GM08714 (cell line): ENCODE measurements at regions not wholly inside any gene's neighbourhood (a gene's known extent, or its start where the extent isn't known, plus 50 kb on each side); places are given as distances from the start of the nearest gene placed in this dataset.

Experiments
- H3K4me3 ChIP-seq: fragments of 200-500 bp; sonication (Bioruptor generic); 2 replicates; pipeline ENCODE4 v1.5.1; 2014; ENCODE audit warnings: mild to moderate bottlenecking, low read length, inconsistent platforms
- ZNF274 ChIP-seq: IDR thresholded peaks from 2 replicates; pipeline ENCODE4 v1.6.1; 2012; ENCODE audit warnings: mild to moderate bottlenecking, low read depth, low read length

DNA sequence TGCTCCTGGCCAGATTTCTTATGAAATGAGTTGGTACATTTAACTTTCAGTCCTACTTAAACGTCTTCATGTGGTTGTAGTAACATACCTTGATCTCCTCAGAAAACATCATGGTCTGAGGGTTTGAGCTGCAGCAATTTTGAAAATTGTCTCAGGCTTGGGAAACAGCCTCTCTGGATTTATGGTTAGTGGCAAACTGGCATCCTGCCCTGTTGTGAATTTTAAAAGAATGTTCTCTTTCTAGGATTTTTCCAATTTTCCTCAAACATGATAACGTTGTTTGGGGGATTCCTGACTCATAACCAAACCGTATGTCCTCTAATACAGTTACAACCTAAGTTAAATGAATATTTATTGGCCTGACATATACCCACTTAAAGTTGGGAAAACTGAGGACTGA, 624.4 kb downstream of the LMO4 start:
- no peak for TF ChIP-seq ZNF274
- no peak overlapping the region for H3K4me3 ChIP-seq

DNA sequence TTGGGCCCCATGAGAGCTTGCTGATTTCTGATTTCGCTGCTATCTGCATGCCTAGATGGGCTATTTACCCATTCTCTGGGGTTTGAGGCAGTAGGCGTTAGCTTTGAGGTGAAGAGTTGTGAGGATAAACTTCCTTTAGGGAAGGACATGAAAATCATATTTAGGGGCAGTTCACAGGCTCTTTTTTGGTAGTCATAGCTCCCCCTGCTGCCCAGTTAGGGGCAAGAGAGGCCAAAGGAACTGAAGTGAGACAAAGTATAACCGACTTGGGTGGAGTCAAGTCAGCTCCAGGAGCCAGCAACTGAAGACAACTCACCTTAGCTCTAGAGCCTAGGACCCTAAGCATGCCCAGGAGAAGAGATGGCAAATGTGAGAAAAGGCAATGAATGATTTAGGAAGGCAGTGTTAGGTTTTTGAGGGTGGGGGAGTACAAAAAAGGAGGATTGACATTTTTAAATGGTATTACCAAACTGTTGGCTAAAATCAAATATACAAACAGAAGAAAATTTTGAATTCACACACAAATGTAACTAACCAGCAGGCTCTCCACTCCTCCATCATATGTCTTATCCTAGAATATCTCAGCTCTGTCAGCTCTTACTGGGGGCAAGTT, 625.2 kb downstream of the LMO4 start:
- TF ChIP-seq ZNF274 = no peak
- no peak overlapping the region for H3K4me3 ChIP-seq

DNA sequence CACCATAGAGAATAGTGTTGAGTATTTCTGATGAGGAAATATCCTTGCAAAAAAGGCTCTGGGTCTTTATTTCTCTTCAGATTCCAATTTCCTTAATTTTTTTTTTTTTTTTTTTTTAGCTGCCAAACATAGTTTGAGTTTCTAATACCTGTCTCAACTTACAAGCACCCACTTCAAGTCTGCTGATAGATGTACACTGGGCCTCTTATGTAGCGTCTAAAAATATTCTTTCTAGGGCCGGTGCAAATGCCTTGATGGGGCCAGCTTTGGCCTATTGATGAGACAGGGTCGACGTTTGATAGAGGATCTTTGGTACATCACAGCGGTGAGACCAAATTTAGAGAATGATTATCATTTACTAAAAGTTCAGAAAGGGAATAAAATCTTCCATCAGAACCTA, 626.4 kb downstream of the LMO4 start:
- no peak for TF ChIP-seq ZNF274
- no peak overlapping the region for H3K4me3 ChIP-seq

DNA sequence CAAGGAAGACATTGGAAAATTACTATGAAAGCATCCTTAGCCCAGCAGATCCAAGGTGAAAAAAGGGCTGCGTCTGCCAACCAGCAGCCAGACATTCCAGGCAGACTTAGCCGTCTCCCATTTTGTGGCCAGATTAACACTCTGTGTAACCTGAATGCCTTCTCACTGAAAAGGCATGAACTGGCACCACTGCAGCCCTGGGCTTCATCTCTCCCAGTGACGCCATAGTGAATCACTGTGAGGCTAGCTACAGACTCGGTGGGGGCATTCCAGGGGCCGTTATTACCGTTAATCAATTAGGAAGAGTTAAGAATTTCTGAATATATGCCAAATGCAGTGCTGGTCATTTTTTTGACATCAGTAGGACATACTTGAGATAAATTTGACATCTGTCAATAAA, 627.4 kb downstream of the LMO4 start:
- TF ChIP-seq ZNF274 = no peak
- H3K4me3 ChIP-seq = no peak overlapping the region

DNA sequence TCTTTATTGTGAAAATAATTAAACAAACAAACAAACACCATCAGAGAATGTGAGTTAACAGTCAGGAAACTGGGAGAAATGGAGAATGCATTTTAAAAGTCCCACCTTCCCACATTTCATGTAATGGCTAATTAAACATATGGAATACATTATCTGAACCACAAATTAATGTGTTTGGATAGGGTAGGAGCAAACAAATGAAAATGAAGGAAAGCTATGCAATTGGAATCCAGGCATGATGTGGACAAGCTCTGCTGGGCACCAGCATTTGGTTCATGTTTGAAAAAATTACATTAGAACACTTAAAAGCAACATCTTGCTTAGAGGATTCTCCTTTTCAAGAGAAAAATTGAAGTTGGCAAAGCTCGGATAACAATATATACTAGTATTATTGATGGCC, 628.1 kb downstream of the LMO4 start:
- no peak overlapping the region for H3K4me3 ChIP-seq
- no peak for TF ChIP-seq ZNF274

DNA sequence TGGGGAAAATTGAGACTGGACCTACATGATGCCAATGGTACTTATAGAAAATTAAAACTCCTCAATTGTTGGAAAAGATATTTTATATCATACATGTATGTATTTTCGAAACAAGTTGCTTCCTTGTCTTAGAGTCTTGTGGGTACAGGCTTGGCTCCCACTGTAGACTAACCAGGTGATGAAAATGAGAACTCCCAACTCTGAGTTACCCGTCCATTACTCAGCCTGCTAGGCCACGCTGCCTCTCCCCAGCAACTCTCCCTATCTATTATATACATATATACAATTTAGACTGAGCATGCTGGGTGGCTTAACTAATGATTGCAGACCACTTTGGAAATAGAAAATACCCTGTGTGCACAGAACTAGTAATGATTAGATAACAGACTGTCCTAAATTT, 628.7 kb downstream of the LMO4 start:
- no peak for TF ChIP-seq ZNF274
- no peak overlapping the region for H3K4me3 ChIP-seq

DNA sequence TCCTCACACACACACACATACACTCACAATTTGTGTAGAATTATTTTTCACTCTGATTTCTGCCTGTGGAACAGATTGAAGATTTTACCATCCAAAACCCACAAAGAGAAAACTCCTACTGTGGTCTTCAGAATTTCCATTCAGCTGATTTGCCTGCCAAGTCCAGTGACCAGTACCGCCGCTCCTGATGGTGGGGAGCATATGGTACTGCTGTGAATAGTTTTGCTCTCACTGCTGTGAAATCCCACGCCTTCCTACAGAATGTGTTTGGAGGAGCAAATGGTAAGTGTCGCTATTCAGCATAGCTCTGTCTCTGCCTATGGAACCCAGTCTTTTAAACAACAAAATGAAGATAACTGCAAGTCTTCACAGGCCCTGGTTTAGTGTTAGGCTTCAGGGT, 629.5 kb downstream of the LMO4 start:
- TF ChIP-seq ZNF274 = no peak
- no peak overlapping the region for H3K4me3 ChIP-seq

DNA sequence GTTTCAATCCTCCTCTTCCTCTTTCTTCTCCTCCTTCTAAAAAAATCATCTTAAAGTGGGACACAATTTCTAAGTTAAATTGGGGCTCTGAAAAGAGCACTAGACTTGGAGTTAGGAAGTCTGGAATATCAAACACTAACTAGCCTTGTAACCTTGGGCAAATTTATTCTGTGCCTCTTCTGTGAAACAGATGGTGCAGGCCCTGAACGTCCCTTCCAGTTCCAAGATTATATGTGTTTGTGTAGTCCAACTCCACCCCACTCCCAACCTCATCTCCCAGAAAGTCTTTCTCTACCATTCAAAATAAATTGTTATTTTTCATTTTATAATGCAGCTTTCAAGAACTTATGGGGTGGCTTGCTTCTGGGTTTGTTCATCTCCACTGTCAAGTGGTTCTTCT, 630.0 kb downstream of the LMO4 start:
- no peak for TF ChIP-seq ZNF274
- no peak overlapping the region for H3K4me3 ChIP-seq

DNA sequence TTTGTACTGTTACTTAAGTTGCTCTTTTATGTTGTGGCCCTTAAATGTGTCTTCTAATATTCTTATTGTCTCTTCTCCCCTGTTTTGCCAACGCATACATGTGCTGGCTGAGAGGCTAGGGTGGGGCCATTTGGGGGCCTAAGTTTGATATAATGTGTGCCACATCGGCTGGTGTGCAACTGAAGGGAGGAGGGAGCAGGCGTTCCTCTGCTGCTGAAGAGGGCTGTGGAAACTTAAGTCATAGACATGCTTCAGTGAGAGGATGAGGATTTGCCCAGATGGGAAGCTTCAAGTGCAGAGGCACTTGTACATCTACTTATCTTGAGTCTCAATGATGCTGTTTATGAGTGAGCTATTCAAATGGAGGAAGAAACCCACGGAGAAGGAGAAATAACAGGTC, 630.6 kb downstream of the LMO4 start:
- no peak for TF ChIP-seq ZNF274
- H3K4me3 ChIP-seq = no peak overlapping the region

DNA sequence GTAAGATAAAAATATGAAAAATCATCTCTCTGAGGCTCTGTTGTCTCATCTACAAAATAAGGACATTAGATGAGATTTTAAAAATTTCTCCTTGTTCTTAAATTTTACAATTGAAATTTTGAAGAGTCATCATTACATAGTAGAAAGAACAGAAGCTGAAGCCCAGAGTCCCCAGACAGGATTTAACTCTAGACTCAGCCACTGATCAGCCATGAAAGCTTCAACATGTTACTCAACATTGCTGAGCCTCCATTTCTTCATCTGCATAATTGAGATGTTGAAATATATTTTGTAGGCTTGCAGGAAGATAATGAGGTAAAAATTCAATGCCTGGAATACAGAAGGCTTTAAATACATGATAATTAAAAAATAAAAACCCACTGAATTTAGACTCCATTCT, 633.3 kb downstream of the LMO4 start:
- TF ChIP-seq ZNF274 = no peak
- H3K4me3 ChIP-seq = no peak overlapping the region

DNA sequence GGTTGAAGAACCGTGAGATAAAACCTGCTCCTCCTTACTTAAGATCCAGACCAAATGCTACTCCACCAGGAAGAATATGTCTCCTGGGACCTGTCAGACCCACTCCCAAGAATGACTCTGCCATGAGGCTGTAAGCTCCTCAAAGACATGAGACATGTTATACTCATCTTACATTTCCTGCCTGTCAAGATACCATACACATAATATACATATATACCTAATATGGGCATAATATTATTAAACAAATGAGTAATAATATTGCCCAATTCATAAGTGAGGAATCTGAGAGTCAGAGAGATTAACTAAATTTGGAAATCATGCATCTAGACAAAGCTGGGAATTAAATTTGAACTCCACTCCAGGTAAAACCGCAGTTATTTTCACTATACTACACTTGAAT, 634.9 kb downstream of the LMO4 start:
- no peak overlapping the region for H3K4me3 ChIP-seq
- no peak for TF ChIP-seq ZNF274

DNA sequence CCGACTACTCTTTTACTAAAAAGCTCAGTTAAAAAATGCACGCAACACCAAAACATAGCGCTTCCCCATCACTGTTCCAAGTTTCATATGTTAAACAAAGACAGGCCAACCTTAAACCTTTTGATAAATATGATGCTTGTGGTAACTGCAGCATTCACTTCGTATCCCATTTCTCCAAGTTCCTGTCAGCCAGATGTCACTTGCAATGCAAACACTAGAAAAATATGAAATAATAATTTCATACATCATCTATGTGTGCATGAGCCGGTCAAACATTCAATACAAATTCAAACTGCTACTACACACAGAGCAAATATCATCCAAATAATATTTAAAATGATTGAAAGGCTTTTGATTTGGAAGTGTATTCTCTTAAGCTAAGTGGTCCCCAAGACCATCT, 636.5 kb downstream of the LMO4 start:
- no peak for TF ChIP-seq ZNF274
- H3K4me3 ChIP-seq = no peak overlapping the region

DNA sequence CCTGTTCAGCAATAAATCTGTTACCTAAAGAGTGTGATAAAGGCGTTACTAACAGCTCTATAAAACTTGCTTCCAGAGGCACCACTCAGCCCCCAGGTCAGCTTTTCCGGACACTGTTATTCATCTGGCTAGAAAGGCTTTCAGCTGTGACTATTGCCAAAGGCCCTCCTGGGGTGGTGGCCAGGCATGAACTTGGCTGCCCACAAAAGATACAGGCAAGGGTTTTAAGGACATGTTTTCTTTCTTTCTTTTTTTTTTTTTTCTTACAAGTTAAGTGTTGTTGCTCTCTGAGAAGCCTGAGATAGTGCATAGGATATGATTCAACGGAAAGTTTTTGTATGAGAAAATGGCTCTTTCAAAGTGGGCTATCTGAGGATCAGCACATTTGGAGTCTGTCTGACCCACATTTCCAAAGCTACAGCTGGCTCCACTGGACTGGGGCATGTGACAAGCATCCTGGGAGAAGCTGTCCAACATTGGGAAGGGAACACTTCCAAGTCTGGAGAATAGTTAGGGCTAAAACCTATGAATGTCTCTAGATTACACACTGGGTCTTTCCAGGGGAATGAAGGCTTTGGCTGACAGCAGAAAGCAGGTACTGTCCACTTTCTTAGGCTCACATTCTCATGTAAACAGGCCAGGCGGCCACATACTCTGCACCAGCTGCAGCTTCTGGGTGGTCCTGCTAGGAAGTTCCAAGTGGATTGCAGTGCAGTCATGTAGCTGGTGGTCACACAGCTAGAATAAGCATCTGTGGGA, 639.7 kb downstream of the LMO4 start:
- H3K4me3 ChIP-seq = no peak overlapping the region
- no peak for TF ChIP-seq ZNF274

DNA sequence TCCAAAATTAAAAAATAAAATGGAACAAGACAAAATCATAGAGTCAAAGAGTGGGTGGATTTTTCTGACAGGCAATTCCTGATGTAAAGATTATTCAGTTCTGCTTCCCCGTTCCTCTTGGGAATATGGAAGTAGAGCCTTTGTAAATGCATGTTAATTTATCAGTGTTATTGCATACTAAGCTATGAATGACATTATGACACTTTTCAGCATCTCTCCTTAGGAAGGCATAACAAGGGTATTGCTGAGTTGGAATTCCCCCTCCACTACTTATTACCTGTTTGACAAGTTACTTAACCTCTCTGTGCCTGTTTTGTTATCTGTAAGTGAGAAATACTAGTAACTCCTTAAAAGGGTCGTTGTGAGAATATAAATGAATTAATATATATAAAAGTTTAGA, 640.4 kb downstream of the LMO4 start:
- no peak overlapping the region for H3K4me3 ChIP-seq
- no peak for TF ChIP-seq ZNF274

DNA sequence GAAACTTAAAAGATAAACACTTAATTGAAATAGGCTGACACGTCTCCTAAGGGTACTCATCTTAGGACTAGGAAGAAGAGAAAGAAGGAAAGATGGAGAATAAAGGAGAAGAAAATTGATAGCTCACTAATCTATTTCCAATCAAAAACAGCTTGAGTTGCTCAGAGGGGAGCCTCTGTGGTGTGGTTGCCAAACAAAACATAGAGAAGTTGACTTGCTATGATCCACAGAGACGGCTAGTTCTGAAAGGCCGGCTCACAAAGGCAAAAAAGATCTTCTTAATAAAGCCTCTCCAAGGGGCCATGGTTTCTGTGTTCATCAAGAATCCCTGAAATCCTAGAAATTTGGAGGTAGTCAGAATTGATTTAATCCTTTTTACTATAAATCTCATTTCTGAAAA, 644.1 kb downstream of the LMO4 start:
- H3K4me3 ChIP-seq = no peak overlapping the region
- no peak for TF ChIP-seq ZNF274

DNA sequence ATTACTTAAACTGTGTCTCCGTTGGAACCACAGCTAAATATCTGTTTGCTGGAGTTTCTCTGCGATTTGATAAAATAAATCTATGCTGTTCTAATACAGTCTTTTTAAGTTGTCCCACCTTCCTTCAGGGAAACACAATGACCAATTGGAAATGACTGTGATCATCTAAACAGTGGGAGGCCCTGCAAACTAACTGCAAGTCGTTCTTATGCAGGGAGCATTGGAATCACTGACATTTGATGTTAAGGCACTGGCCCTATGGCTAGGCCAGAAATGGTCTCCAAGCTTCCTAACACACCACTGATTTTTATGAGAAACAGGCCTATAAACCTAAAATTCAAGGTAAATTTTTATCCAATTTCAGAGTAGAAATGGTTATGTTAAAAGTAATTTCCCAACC, 645.2 kb downstream of the LMO4 start:
- no peak overlapping the region for H3K4me3 ChIP-seq
- no peak for TF ChIP-seq ZNF274
